ENCODE measurements at regions not wholly inside any gene's neighbourhood (a gene's known extent, or its start where the extent isn't known, plus 50 kb on each side); places are given as distances from the start of the nearest gene placed in this dataset.

GRCh38 chr20:10724449-10725173 lies 50.8 kb upstream of the JAG1 start:
- no peak overlapping the region for H3K4me3 ChIP-seq (ENCODE audit: low read length)
- no peak for DNase-seq (ENCODE audit: low read depth)
- no peak for TF ChIP-seq CTCF (conservative IDR thresholded peaks at IDR 0.05; ENCODE audit: low read depth, low read length)

- no peak for TF ChIP-seq CTCF (conservative IDR thresholded peaks at IDR 0.05; ENCODE audit: low read depth, low read length)
- no peak for DNase-seq (ENCODE audit: low read depth)
- no peak overlapping the region for H3K4me3 ChIP-seq (ENCODE audit: low read length)
These were observed 55.3 kb upstream of the JAG1 start for GRCh38 chr20:10728873-10729670.

- DNase-seq (ENCODE audit: low read depth): no peak
- TF ChIP-seq CTCF (conservative IDR thresholded peaks at IDR 0.05; ENCODE audit: low read depth, low read length): no peak
- H3K4me3 ChIP-seq (ENCODE audit: low read length): no peak overlapping the region
These were observed 56.0 kb upstream of the JAG1 start for GRCh38 chr20:10729785-10730184.

GRCh38 chr20:10730629-10731183 lies 56.9 kb upstream of the JAG1 start:
- TF ChIP-seq CTCF (conservative IDR thresholded peaks at IDR 0.05; ENCODE audit: low read depth, low read length): no peak
- no peak overlapping the region for H3K4me3 ChIP-seq (ENCODE audit: low read length)
- no peak for DNase-seq (ENCODE audit: low read depth)

- no peak overlapping the region for H3K4me3 ChIP-seq (ENCODE audit: low read length)
- DNase-seq (ENCODE audit: low read depth): no peak
- TF ChIP-seq CTCF (conservative IDR thresholded peaks at IDR 0.05; ENCODE audit: low read depth, low read length): no peak
These were observed 57.6 kb upstream of the JAG1 start for GRCh38 chr20:10731190-10731965.

GRCh38 chr20:10733122-10733521 lies 59.3 kb upstream of the JAG1 start:
- TF ChIP-seq CTCF (conservative IDR thresholded peaks at IDR 0.05; ENCODE audit: low read depth, low read length): no peak
- no peak for DNase-seq (ENCODE audit: low read depth)

More at GRCh38 chr20:10733122-10733521, 59.3 kb upstream of the JAG1 start:
- H3K4me3 ChIP-seq (ENCODE audit: low read length): no peak overlapping the region
